ENCODE measurements at regions not wholly inside any gene's neighbourhood (a gene's known extent, or its start where the extent isn't known, plus 50 kb on each side); places are given as distances from the start of the nearest gene placed in this dataset.

- TF ChIP-seq MLLT10 (CRISPR knock-in tag; IDR thresholded peaks at IDR 0.05), result no peak
- TF ChIP-seq, protein P1, sequence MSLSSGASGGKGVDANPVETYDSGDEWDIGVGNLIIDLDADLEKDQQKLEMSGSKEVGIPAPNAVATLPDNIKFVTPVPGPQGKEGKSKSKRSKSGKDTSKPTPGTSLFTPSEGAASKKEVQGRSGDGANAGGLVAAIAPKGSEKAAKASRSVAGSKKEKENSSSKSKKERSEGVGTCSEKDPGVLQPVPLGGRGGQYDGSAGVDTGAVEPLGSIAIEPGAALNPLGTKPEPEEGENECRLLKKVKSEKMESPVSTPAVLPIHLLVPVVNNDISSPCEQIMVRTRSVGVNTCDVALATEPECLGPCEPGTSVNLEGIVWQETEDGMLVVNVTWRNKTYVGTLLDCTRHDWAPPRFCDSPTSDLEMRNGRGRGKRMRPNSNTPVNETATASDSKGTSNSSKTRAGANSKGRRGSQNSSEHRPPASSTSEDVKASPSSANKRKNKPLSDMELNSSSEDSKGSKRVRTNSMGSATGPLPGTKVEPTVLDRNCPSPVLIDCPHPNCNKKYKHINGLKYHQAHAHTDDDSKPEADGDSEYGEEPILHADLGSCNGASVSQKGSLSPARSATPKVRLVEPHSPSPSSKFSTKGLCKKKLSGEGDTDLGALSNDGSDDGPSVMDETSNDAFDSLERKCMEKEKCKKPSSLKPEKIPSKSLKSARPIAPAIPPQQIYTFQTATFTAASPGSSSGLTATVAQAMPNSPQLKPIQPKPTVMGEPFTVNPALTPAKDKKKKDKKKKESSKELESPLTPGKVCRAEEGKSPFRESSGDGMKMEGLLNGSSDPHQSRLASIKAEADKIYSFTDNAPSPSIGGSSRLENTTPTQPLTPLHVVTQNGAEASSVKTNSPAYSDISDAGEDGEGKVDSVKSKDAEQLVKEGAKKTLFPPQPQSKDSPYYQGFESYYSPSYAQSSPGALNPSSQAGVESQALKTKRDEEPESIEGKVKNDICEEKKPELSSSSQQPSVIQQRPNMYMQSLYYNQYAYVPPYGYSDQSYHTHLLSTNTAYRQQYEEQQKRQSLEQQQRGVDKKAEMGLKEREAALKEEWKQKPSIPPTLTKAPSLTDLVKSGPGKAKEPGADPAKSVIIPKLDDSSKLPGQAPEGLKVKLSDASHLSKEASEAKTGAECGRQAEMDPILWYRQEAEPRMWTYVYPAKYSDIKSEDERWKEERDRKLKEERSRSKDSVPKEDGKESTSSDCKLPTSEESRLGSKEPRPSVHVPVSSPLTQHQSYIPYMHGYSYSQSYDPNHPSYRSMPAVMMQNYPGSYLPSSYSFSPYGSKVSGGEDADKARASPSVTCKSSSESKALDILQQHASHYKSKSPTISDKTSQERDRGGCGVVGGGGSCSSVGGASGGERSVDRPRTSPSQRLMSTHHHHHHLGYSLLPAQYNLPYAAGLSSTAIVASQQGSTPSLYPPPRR (CRISPR knock-in tag; IDR thresholded peaks at IDR 0.05; ENCODE audit: borderline replicate concordance), result no peak
- TF ChIP-seq ZNF883 (CRISPR knock-in tag; IDR thresholded peaks at IDR 0.05; ENCODE audit: not compliant biosample characterization), result no peak
- no peak for TF ChIP-seq ZNF567 (CRISPR knock-in tag; IDR thresholded peaks at IDR 0.05; ENCODE audit: borderline replicate concordance)
- no peak for TF ChIP-seq RCOR2 (CRISPR knock-in tag; IDR thresholded peaks at IDR 0.05)
- no peak for TF ChIP-seq ZNF556 (CRISPR knock-in tag; IDR thresholded peaks at IDR 0.05; ENCODE audit: borderline replicate concordance)
- no peak for TF ChIP-seq BHLHE40 (IDR thresholded peaks at IDR 0.05; ENCODE audit: low read length)
Measured at GRCh38 chr5:168165977-168166376, 125.5 kb upstream of the WWC1 start (continued).

DNA sequence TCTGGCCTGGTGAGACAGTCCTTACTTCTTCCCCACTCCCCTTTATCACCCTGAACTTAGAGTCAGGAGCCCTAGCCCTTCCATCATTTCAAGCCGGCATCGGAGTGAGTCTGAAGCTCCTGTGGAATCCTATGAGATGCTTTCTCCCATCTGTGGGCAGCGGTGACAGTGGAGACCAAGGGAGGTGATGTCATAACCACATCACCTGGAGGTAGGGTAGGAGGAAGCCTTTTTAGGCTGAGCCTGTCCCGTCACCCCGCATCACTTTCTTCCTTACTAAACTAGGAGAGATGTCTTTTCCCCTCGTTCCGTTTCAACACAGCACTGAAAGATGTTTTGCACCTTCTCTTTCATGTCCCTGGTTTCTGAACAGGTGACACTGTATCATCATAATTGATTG is 124.1 kb upstream of the WWC1 start:
- intact Hi-C loops (cut with micrococcal nuclease; ENCODE audit: unreplicated experiment) (no loop called here), in situ Hi-C loops (cut with HindIII; ENCODE audit: extremely low pct_ligation_motif_present, low pct_unique_long_range_greater_than_20kb) (no loop called here)
- Histone ChIP-seq H3K4me2 (ENCODE audit: low read depth, low read length) (no peak overlapping the region), H2AFZ (ENCODE audit: low read length) (no peak overlapping the region), H3K27ac (ENCODE audit: extremely low read length, insufficient read depth, low read length) (no peak overlapping the region), H4K20me1 (ENCODE audit: insufficient read depth, low read length) (no peaks in the 10 kb centered on the region), H3K79me2 (ENCODE audit: insufficient read depth, low read length) (no peaks in the 10 kb centered on the region), H3K36me3 (replicated peaks in 1 of 2; ENCODE audit: control insufficient read depth in 1 of 2, insufficient read depth in 2 of 2, low read length in 2 of 2) (no peaks in the 10 kb centered on the region), H3K9ac (ENCODE audit: insufficient read depth, low read depth, low read length) (no peak overlapping the region), H3K4me1 (ENCODE audit: insufficient read depth, low read length) (no peaks in the 10 kb centered on the region), H3K4me3 (replicated peaks in 1 of 3; ENCODE audit: insufficient read depth in 1 of 3, low read depth in 2 of 3, low read length in 3 of 3) (no peak overlapping the region), H3K27me3 (ENCODE audit: control insufficient read depth in 1 of 2, insufficient read depth in 2 of 2, low read length in 2 of 2) (peaks cover 5 to 10% of the 10 kb centered on the region in 2 experiments; a peak in 1 of 5 replicates), H3K9me3 (ENCODE audit: low read length) (no peaks in the 10 kb centered on the region)
- BruUV-seq (replicated peaks), result no TSS peak
- ATAC-seq (no peak), FAIRE-seq (no peak), DNase-seq (ENCODE audit: low spot score) (no peak)
- CTCF ChIA-PET (ENCODE audit: low intra/inter-chr PET ratio, low total read pairs), result no interaction called here
- POLR2A ChIA-PET, result no interaction called here
- 27% methylated on average over 6 of the region's 7 CpGs for whole genome bisulfite sequencing (ENCODE audit: low lambda C conversion rate)
- TF ChIP-seq ETV5 (CRISPR knock-in tag; IDR thresholded peaks at IDR 0.05; ENCODE audit: borderline replicate concordance), result no peak
- TF ChIP-seq ZNF550 (CRISPR knock-in tag; IDR thresholded peaks at IDR 0.05; ENCODE audit: borderline replicate concordance), result no peak
- no peak for TF ChIP-seq CC2D1A (CRISPR knock-in tag; IDR thresholded peaks at IDR 0.05)
- no peak for TF ChIP-seq ZNF333 (CRISPR knock-in tag; IDR thresholded peaks at IDR 0.05; ENCODE audit: borderline replicate concordance)
- no peak for TF ChIP-seq KDM4B (CRISPR knock-in tag; IDR thresholded peaks at IDR 0.05)
- 0 out of 2 replicates have a peak, but pooled peaks have one; percentile 27 for TF ChIP-seq CREB1 (IDR thresholded peaks at IDR 0.05)
- no peak for TF ChIP-seq CREB1 (CRISPR knock-in tag; IDR thresholded peaks at IDR 0.05)
- TF ChIP-seq BCLAF1 (IDR thresholded peaks at IDR 0.05), result no peak
